Fibroblast of skin of right biceps (primary cell): ENCODE measurements at regions not wholly inside any gene's neighbourhood (a gene's known extent, or its start where the extent isn't known, plus 50 kb on each side); places are given as distances from the start of the nearest gene placed in this dataset.

Experiments used
- DNase-seq: peaks from one replicate; pipeline ENCODE4 v3.0.0-alpha.2; 2013

DNA sequence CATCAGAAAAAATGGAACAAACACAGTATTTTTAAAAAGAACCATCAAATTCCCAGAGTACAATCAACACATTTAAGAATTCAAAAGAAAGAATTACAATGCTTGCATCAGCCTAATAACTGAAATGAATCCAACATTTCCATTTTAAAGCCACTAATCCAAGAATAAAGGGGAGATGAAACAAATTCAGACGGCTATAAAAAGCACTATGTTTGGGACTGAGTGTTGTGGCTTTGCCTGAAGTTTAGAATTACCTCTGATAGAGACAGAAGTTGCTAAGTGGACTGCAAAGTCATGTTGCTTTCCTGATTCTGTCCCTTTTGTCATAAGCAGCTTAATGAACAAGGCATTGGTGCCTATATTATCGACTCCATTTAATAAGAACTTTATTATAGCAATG, 135.4 kb upstream of the RGMB start:
- DNase-seq = no peak

DNA sequence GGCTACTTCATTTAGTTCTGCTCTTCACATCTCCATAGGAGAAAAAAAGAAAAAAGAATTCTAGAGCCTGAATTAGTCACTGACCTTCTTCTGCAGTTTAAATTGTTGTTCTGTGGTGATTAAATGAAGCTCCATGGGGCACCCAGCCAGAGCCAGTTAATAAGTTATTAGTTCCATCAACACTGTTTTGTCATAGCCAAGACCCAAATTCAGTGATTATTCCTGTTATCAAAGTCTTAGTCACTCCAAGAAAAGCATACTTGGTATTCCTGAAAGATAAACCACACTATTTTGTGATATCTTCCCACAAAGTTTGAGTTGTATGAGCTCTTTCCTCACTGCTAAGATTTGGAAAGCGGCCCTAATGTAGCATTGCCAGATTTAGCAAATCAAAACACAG, 134.8 kb upstream of the RGMB start:
- peak; percentile 95 for DNase-seq

DNA sequence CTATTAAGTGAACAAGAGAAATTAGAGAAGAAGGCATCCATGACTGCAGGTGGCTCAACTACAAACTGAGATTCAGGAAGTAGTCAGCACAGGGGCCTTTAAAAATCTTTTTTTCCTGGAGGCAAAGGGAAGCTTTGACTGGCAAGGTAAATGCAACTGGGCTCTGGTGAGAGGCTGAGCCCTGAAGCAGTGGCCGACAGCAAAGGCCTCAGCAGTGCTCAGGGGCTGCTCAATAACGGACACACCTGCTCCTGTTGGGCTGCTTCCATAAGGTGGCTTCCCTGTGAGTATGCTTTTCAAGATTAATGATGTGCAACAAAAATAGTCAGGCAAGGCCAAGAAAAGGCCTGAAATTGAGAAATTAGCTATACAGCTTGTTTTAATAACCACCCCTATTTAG, 134.2 kb upstream of the RGMB start:
- no peak for DNase-seq

DNA sequence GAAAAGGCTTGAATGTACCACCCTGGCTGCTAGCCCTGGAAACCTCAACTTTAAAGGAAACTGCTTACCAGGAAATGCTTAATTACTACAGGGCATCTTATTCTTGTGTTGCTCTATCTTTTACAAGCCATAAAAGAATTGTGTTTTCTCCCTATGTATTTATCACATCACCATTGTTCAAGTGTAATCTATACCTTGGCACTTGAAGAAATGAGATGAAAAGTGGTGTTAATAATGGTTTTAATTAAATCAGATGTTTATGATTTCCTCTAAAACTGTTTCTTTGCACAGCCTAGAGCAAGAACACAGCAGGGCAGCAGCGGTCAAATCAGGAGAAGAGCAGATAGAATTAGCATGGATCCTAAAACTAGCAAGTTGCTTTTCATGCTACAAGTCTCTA, 131.8 kb upstream of the RGMB start:
- no peak for DNase-seq

DNA sequence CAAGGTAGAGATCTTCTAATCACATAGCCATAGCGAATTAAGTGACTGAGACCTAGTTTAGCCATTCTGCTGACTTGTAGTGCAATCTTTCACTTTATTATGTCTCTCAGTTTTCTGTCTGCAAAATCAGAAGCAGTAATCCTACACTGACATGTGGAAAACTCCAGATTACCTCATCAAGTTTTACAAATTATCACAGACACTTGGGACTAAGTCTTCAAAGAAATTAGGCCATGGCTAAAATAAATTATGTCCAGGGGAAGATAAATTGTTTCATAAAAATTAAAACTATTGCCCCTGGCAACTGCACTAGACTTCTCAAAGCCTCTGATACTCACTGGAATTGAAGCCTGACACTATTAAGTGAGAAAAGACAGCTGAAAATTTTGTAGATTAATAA, 129.9 kb upstream of the RGMB start:
- no peak for DNase-seq

DNA sequence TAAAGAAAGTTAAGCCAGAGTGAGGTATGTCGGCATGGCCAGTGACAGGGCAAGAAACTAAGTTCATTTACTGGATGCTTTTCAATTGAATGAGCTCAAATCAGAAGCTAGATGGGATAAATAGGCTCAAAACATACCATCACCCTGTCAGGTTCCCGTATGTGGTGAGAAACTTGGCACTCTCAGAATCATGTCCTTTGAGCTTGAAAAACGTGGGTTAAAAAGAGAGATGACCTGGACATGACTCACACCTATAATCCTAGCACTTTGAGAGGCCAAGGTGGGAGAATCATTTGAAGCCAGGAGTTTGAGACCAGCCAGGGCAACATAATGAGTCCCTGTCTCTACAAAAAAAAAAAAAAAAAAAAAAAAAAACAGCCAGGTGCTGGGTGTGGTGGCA, 121.7 kb upstream of the RGMB start:
- DNase-seq = no peak

DNA sequence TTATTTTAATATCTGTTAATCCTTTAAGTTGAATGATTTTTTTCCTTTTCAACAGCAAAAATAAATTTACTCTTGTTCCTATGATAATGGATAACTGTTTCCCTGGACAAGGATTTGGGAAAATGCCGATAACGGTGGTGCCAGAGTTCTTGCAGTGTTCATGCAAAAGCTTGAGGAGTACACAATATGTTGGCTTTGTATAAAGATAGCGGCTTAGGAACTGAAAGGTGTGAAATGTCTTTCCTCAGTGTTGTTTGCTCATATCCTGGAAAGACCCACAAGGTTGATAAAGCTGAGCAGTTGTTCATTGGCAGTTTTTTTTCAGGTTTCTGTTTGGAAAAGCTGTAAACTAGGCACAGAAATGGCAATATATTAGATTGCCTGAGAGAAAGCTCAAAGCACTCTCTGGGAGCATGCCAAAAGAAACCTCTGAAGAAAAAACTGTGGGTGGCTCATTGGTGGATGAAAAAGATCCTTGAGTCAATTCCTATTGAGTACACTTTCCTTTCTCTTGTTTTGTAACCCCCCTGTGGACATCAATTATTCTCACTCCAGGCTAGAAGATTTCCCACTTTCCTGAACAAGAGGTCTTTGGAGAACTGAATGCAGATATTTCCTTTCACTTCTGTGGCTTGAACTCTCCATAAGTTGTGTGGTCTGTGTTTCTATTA, 117.2 kb upstream of the RGMB start:
- no peak for DNase-seq

DNA sequence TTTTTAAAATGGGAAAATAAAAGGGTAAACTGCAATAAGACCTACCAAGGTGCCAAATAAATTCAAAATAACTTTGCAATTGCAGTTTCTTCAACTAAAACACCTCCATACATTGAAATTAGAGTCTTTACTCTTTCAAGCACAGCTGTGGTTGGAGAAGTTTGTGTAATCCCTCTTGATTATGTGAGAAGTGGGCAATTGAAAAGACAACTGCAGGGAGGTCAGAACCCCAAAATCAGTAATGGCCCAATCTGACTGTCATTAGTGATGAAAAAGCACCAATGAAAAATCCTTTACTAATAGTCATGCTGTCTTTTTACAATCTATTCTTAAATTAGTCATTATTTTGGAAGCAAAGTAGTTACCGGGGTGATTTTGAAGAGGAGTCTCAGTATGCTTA, 116.7 kb upstream of the RGMB start:
- no peak for DNase-seq

DNA sequence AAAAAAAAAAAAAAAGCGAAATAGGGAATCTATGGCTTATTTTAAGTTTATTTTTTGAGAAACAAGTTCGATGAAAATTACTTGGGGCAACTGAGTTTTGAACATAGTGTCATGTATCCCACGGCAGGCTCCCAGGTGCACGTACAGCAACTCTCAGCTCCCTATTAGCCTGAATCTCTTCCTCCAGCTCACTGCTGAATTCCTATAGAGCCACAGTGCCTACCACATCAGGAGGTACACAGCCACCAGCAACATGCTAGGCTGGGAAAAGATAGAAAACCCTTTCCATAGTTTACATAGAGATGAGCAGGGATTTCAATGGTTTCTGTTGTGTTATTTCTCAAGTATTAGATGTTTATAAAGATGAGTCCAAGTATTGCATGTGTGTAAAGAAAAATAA, 115.9 kb upstream of the RGMB start:
- DNase-seq = no peak

DNA sequence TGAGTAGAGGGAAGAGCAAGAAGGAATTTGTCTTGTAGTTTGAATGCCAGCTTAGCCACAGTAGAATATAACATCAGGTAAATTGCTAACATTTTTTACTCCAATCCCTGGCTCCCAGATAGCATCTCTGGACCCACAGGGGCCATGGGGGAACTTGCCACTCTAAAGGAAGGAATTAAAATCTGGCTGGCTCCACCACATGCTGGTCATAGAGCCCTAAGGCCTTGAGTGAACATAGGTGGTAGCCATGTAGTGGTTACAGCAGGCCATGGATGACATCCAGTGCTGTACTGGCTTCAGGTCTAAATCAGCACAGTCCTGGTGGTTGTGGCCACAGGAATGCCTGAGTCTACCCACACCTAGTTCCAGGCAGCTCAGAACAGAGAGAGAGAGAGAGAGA, 109.9 kb upstream of the RGMB start:
- no peak for DNase-seq

DNA sequence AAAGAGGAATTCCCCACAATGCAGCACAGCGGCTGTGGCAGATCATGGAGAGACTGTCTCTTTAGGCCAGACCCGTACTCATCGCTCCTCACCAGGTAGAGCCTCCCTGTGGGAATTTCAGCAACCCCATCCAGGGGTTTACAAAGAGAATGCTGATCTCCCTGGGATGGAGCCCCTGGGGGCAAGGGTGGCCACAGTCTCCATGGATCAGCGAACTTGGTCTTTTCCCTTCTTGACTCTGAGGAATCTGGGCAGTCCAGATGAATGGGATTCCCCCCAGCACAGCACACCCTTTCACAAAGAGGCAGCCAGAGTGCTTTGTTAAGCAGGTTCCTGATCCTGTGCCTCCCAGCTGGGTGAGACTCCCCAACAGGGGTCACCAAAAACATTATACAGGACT, 108.7 kb upstream of the RGMB start:
- no peak for DNase-seq

DNA sequence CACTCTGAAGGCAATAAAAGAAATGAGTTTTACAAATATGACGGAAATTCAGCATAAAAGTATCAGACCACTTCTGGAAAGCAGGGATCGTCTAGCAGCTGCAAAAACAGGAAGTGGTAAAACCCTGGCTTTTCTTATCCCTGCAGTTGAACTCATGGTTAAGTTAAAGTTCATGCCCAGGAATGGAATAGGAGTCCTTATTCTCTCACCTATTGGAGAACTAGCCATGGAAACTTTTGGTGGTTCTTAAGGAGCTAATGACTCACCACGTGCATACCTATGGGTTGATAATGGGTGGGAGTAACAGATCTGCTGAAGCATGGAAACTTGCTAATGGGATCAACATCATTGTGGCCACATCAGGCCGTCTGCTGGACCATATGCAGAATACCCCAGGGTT, 93.5 kb upstream of the RGMB start:
- peak; percentile 28 for DNase-seq

DNA sequence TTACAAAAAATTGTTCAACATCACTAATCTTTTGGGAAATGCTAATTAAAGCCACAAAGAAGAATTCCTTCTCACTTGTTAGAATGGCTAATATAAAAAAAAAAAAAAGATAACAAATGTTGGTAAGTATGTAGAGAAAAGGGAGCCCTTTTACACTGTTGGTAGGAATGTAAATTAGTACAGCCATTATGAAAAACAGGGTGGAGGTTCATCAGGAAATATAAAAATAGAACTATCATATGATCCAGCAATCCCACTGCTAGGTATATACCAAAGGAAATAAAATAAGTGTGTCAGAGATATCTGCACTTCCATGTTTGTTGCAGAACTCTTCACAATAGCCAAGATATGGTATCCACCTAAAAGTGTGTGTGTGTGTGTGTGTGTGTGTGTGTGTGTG, 83.5 kb upstream of the RGMB start:
- no peak for DNase-seq

DNA sequence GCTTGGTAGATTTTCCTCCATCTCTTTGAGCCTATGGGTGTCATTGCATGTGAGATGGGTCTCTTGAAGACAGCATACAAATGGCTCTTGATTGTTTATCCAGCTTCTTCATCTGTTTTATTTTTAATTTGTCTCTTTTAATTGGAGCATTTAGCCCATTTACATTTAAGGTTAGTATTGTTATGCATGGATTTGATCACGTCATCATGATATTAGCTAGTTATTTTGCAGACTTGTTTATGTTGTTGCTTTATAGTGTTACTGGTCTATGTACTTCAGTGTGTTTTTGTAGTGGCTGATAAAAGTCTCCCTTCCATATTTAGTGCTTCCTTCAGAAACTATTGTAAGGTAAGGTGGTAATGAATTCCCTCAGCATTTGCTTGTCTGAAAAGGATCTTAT, 78.6 kb upstream of the RGMB start:
- DNase-seq = no peak

DNA sequence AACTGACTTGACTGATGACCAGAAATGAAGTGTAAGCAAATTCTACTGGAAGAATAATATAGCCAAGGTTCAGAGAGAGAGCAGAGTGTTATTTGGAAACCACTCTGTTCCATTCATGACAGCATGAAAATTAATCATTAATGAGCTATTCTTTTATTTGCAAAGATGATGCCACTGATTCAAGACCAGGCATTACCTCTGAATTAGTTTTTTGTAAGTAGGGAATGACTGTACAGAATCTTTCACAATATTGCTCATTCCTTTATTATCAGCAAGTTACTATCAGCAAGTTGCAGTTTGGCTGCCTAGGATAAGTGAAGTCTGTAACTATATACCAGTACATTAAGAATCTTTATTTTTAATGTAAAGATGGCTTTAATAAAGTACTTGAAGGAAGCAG, 75.1 kb upstream of the RGMB start:
- no peak for DNase-seq

DNA sequence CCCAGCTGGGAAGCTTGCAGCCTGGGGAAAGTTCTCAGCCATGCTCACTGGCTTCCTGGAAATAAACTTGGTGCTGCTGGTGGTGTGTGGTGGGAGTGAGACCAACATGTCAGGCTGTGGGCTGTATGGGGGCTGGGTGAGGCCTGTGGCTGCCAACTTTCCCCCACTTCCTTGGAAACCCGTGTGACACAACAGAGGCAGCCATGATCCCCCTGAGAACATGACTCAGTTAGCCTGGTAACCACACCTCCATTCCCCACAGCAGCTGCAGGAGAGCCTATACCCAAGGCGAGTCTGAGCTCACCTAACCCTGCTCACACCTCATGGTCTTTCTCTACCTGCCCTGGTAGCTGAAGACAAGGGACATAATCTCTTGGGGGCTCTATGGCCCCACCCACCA, 72.7 kb upstream of the RGMB start:
- DNase-seq = peak; percentile 51

DNA sequence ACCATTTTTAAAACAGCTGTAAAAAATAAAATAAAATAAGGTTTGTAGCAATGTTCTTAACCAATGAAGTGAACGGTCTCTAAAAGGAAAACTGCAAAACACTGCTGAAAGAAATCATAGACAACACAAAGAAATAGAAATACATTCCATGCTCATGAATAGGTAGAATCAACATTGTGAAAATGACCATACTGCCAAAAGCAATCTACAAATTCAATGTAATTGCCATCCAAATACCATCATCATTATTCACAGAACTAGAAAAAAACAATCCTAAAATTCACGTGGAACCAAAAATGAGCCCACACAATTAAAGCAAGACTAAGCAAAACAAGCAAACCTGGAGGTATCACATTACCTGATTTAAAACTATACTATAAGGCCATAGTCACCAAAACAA, 67.6 kb upstream of the RGMB start:
- DNase-seq = peak; percentile 52

DNA sequence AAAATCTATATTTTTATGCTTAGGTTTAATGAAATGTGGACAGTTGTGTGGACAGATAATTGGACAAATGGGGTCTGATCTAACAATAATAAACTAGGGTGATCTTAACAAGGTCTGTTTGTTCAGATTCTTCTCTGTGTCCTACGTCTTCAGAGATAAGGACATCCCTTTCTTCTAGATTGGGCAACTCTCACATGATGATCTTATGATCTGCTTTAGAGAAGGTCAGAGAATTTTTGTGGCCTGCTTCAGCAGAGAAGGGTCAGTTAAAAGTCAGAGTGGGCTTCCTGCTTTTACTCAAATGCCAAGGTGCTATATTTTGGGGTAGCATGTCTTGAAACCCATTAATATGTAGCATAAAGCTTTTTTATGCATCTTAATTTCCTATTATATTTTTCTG, 63.8 kb upstream of the RGMB start:
- no peak for DNase-seq

DNA sequence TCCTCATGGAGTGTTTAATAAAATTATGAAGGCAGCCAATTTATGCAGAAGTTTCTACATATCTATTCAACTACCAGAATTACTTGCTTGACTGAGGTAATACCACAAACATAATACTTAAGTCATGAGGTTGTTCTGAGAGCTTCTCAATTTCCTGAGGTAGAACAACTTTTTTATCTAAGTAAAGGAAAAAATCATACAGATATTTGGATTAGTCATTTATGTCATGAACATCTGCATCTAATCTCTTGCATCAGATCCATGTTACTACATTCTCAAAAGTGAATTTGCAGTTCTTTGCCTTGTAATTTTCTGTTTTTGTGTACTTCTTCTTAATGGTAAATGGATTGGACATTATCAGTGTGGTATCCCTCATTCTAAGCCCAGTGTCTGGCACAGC, 60.4 kb upstream of the RGMB start:
- peak; percentile 74 for DNase-seq

DNA sequence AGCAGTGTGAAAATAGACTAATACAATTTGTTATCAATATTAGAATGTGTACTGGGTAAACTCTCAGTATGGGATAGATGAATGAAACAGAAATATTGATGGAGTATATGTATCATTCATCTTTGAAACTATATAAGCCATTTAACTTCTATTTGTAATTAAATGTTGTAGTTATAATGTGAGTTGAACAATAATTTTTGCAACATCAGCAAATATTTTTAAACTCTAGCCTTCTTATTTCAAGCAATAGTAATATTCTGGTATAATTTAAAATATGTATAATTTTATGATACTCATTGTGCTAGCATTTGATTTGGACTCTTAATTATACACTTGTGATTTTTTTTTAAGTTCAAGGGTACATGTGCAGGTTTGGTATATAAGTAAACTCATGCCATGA, 59.6 kb upstream of the RGMB start:
- DNase-seq = no peak

DNA sequence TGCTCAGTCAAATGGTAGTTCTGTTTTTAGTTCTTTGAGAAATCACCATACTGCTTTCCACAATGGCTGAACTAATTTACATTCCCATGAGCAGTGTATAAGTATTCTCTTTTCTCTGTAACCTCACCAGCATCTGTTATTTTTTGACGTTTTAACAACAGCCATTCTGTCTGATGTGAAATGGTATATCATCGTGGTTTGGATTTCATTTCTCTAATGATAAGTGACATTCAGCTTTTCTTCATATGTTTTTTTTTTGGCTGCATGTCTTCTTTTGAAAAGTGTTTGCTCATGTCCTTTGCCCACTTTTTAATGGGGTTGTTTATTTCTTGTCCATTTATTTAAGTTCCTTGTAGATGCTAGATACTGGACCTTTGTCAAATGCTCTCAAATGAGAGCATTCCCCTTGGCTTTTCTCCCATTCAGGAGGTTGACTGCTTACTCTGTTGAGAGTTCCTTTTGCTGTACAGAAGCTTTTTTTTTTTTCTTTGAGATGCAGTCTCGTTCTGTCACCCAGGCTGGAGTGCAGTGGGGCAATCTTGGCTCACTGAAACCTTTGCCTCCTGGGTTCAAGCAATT, 58.7 kb upstream of the RGMB start:
- no peak for DNase-seq

DNA sequence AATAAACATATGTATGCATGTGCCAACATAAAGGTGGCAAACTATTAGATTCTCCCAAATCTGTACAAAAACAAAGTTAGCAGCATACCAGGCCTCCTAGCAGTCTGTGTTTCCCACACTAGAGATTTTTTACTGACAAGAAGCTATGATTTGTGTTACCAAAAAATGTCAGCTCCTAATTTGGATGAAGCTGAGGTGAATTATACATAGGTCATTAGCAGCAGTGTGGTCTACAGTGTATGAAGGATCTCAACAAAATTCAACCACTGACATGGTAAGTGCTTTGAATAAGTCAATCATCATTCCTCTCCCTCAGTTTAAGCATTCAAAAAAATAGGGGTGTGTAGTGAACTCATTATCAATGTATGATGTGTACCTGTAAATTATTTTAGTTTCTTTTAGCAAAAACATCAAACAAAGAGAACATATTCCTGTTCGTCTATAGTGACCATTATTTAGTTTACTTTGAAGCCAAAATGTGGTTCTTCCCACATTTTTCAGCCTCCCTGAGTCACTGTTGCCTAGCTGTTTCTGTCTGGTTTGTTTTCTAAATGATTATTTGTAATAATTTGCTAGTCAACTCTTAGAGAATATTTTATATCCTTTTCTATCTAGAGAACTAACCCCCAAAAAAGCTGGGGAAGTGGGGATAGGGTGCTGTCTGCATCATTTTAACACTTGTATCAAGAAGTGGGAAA, 52.1 kb upstream of the RGMB start:
- DNase-seq = peak; percentile 67

DNA sequence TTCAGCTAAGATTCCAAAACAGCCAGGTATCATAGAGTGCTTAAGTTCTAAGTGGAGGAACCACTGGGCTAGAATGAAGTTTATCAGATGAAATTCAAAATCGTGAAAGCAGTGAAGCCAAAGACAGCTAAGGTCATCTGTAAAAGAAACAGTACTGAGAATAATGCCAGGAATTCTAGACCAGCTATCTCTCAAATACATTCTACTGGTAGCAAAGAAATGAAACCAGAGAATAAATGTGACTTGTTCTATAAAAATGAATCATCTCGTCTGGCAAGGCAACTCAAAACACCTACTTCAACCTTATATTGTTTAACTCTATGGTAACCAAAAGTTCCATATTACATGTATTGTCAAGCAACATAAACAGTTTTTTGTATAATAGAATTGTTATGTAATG, 51.3 kb upstream of the RGMB start:
- no peak for DNase-seq

DNA sequence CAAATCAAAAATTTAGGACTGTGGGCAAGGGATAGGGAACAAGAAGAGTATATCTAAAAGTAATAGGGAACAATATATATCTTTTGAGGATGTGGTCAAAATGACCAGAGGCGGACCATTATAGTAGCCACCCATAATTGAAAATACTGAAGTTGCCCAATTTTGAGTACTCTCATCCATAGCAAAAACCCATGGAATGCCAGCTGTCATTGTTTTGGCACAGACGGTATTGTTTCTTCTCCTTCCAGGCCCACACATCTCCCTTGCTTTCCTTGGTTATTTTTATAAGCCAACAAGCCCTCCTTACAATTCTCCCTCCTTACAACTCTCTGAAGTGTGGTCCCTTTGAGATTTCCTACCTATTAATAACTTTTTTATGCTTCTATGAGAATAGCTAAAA, 50.4 kb upstream of the RGMB start:
- DNase-seq = no peak
